ENCODE measurements at regions not wholly inside any gene's neighbourhood (a gene's known extent, or its start where the extent isn't known, plus 50 kb on each side); places are given as distances from the start of the nearest gene placed in this dataset.

DNA sequence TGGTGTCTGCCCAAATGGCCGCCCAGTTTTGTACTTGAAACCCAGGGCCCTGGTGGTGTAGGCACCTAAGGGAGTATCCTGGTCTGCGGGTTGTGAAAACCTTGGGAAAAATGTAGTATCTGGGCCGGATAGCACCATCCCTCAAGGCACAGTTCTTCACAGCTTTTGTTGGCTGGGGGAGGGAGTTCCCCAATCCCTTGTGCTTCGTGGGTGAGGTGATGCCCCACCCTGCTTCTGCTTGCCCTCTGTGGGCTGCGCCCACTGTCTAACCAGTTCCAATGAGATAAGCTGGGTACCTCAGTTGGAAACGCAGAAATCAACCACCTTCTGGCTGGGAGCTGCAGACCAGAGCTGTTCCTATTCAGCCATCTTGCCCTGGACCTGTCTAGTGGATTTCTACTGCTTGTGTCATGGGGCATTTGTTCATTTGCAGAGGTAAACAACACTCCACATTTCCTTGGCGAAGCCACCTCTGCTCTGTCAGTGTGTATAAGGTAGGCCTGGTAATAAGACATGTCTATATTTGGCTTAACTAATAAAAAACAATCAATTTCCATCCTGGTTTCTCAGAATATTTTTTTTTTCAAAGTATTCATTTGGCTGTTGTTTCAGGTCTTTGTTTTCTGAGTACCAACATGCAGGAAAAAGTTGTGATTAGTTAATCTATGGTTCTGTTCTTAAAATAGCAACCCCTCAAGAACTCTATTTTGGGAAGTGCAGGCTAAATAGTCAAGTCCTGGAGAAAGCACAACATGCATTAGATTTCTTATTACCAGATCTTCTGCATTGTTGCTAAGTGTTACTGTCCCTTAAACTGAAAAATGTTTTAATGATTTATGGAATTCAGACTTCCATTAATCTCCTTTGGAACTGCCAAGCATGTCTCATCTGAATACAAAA is 304.3 kb downstream of the ZIC1 start:
- TF ChIP-seq, protein P1, sequence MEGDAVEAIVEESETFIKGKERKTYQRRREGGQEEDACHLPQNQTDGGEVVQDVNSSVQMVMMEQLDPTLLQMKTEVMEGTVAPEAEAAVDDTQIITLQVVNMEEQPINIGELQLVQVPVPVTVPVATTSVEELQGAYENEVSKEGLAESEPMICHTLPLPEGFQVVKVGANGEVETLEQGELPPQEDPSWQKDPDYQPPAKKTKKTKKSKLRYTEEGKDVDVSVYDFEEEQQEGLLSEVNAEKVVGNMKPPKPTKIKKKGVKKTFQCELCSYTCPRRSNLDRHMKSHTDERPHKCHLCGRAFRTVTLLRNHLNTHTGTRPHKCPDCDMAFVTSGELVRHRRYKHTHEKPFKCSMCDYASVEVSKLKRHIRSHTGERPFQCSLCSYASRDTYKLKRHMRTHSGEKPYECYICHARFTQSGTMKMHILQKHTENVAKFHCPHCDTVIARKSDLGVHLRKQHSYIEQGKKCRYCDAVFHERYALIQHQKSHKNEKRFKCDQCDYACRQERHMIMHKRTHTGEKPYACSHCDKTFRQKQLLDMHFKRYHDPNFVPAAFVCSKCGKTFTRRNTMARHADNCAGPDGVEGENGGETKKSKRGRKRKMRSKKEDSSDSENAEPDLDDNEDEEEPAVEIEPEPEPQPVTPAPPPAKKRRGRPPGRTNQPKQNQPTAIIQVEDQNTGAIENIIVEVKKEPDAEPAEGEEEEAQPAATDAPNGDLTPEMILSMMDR (IDR thresholded peaks at IDR 0.05; ENCODE audit: insufficient read depth, low read length) = no peak
- TF ChIP-seq, protein P2, sequence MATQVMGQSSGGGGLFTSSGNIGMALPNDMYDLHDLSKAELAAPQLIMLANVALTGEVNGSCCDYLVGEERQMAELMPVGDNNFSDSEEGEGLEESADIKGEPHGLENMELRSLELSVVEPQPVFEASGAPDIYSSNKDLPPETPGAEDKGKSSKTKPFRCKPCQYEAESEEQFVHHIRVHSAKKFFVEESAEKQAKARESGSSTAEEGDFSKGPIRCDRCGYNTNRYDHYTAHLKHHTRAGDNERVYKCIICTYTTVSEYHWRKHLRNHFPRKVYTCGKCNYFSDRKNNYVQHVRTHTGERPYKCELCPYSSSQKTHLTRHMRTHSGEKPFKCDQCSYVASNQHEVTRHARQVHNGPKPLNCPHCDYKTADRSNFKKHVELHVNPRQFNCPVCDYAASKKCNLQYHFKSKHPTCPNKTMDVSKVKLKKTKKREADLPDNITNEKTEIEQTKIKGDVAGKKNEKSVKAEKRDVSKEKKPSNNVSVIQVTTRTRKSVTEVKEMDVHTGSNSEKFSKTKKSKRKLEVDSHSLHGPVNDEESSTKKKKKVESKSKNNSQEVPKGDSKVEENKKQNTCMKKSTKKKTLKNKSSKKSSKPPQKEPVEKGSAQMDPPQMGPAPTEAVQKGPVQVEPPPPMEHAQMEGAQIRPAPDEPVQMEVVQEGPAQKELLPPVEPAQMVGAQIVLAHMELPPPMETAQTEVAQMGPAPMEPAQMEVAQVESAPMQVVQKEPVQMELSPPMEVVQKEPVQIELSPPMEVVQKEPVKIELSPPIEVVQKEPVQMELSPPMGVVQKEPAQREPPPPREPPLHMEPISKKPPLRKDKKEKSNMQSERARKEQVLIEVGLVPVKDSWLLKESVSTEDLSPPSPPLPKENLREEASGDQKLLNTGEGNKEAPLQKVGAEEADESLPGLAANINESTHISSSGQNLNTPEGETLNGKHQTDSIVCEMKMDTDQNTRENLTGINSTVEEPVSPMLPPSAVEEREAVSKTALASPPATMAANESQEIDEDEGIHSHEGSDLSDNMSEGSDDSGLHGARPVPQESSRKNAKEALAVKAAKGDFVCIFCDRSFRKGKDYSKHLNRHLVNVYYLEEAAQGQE (IDR thresholded peaks at IDR 0.05; ENCODE audit: insufficient replicate concordance, low read depth) = no peak
- no peak for TF ChIP-seq POLR2AphosphoS5 (IDR thresholded peaks at IDR 0.05; ENCODE audit: low read depth)
- TF ChIP-seq GABPA (IDR thresholded peaks at IDR 0.05; ENCODE audit: low read depth) = no peak
- TF ChIP-seq SPI1 (IDR thresholded peaks at IDR 0.05; ENCODE audit: borderline replicate concordance, low read depth) = no peak

Data from HL-60 (cell line).